SK-N-SH treated with all-trans-retinoic acid at 6 μM for 48 hours (cell line): ENCODE measurements at regions not wholly inside any gene's neighbourhood (a gene's known extent, or its start where the extent isn't known, plus 50 kb on each side); places are given as distances from the start of the nearest gene placed in this dataset.
A peak's percentile ranks its signal among the peaks of the same experiment; 100 is the strongest.

Experiments used
- ATAC-seq: fragments of 200-7000 bp; cut with Tn5 transposase; 3 replicates; pipeline ENCODE4 v1.9.1; 2020; ENCODE audit warnings: mild to moderate bottlenecking, moderate library complexity
- ARNTL ChIP-seq: fragments of 450-650 bp; formaldehyde crosslinking; IDR thresholded peaks from 2 replicates; pipeline ENCODE4 v1.5.0; 2020; ENCODE audit warnings: low read depth, mild to moderate bottlenecking, moderate library complexity, borderline replicate concordance
- BACH2 ChIP-seq: fragments of 250-450 bp; sonication (Bioruptor Pico); IDR thresholded peaks from 2 replicates; pipeline ENCODE4 v1.9.0; 2021; ENCODE audit warnings: mild to moderate bottlenecking, borderline replicate concordance
- CREB5 ChIP-seq: fragments of 250-450 bp; sonication (Bioruptor Pico); IDR thresholded peaks from 2 replicates; pipeline ENCODE4 v1.5.1; 2020; ENCODE audit warnings: low read depth, mild to moderate bottlenecking, moderate library complexity
- CSDC2 ChIP-seq: fragments of 250-450 bp; sonication (Bioruptor Pico); IDR thresholded peaks from 2 replicates; pipeline ENCODE4 v1.5.0; 2020; ENCODE audit warnings: mild to moderate bottlenecking, moderate library complexity
- ESRRG ChIP-seq: fragments of 250-450 bp; sonication (Bioruptor Pico); IDR thresholded peaks from 2 replicates; pipeline ENCODE4 v1.6.1; 2021; ENCODE audit warnings: mild to moderate bottlenecking
- GLIS3 ChIP-seq: fragments of 250-450 bp; sonication (Bioruptor Pico); IDR thresholded peaks from 2 replicates; pipeline ENCODE4 v1.5.0; 2020; ENCODE audit warnings: mild to moderate bottlenecking, moderate library complexity
- ISL1 ChIP-seq: fragments of 250-450 bp; sonication (Bioruptor Pico); IDR thresholded peaks from 2 replicates; pipeline ENCODE4 v2.1.2; 2022; ENCODE audit warnings: mild to moderate bottlenecking, moderate library complexity
- PPARA ChIP-seq: fragments of 250-450 bp; sonication (Bioruptor Pico); IDR thresholded peaks from 2 replicates; pipeline ENCODE4 v1.5.0; 2020; ENCODE audit warnings: mild to moderate bottlenecking, borderline replicate concordance
- RARB ChIP-seq: fragments of 250-450 bp; sonication (Bioruptor Pico); IDR thresholded peaks from 2 replicates; pipeline ENCODE4 v1.8.0; 2021; ENCODE audit warnings: mild to moderate bottlenecking, moderate library complexity
- SNAI2 ChIP-seq: fragments of 250-450 bp; sonication (Bioruptor Pico); IDR thresholded peaks from 2 replicates; pipeline ENCODE4 v1.5.0; 2020; ENCODE audit warnings: mild to moderate bottlenecking, moderate library complexity
- TCF4 ChIP-seq: fragments of 250-450 bp; sonication (Bioruptor Pico); IDR thresholded peaks from 2 replicates; pipeline ENCODE4 v1.8.0; 2021; ENCODE audit warnings: mild to moderate bottlenecking, moderate library complexity, borderline replicate concordance
- TOX ChIP-seq: fragments of 250-450 bp; sonication (Bioruptor Pico); IDR thresholded peaks from 2 replicates; pipeline ENCODE4 v1.8.0; 2021; ENCODE audit warnings: mild to moderate bottlenecking, moderate library complexity, borderline replicate concordance
- ZFP3 ChIP-seq: fragments of 250-450 bp; sonication (Bioruptor Pico); IDR thresholded peaks from 2 replicates; pipeline ENCODE4 v1.5.0; 2020; ENCODE audit warnings: mild to moderate bottlenecking, moderate library complexity
- ZFP30 ChIP-seq: fragments of 450-650 bp; formaldehyde crosslinking; IDR thresholded peaks from 2 replicates; pipeline ENCODE4 v1.5.0; 2022; ENCODE audit warnings: mild to moderate bottlenecking, moderate library complexity
- ZNF565 ChIP-seq: fragments of 450-650 bp; formaldehyde crosslinking; conservative IDR thresholded peaks from 2 replicates; pipeline ENCODE4 v1.5.0; 2020; ENCODE audit warnings: low read depth, mild to moderate bottlenecking, moderate library complexity
- ZNF70 ChIP-seq: fragments of 450-650 bp; formaldehyde crosslinking; IDR thresholded peaks from 2 replicates; pipeline ENCODE4 v1.5.0; 2020; ENCODE audit warnings: mild to moderate bottlenecking, moderate library complexity
- ZNF8 ChIP-seq: fragments of 450-650 bp; formaldehyde crosslinking; IDR thresholded peaks from 2 replicates; pipeline ENCODE4 v1.5.0; 2020; ENCODE audit warnings: mild to moderate bottlenecking, moderate library complexity
- TF ChIP-seq, protein P1 (sequence below): fragments of 250-450 bp; sonication (Bioruptor Pico); IDR thresholded peaks from 2 replicates; pipeline ENCODE4 v1.8.0; 2021; ENCODE audit warnings: low read depth, mild to moderate bottlenecking, moderate library complexity, borderline replicate concordance
- TF ChIP-seq, protein P2 (sequence below): fragments of 250-450 bp; sonication (Bioruptor Pico); IDR thresholded peaks from 2 replicates; pipeline ENCODE4 v1.8.0; 2020; ENCODE audit warnings: mild to moderate bottlenecking, moderate library complexity, borderline replicate concordance
- TF ChIP-seq, protein P3 (sequence below): fragments of 250-450 bp; sonication (Bioruptor Pico); IDR thresholded peaks from 2 replicates; pipeline ENCODE4 v1.5.0; 2020; ENCODE audit warnings: mild to moderate bottlenecking, moderate library complexity

DNA sequence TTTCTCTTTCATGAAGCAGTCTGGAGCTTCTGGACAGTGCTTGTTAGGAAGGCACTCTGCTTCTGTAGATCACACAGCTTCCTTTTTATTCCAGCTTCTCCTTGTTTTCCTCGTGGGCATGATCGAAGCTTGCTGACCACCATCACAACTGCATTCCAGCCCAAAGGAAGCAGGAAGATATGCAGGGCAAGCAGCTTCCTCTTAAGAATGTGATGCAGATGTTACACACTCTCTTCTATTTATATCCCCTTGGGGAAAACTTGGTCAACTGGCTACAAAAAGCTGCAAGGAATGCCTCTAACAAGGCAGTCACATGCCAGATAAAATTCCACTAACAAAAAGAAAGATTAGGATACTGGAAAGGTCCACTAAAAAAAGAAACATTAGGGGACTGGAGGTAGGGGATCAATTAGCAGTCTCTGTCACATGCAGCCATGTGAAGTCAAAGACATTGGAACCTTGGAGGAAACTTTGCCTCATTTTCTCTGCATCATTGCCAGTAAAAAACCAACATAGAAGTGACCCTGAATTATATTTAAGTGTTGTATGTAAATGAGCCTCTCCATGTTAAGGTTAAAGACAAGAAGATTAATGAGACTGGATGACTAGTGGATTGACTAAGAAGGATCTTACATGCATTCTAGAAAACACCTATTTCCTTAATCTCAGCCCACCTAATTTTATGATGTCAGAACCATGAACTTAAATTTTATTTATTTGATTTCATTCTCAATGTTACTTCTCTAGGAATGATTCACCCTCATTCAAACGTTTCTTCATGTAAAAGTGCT is 98.3 kb downstream of the NAB1 start:
- TF ChIP-seq ESRRG (CRISPR knock-in tag) (no peak), ZFP30 (CRISPR knock-in tag) (no peak), RARB (no peak), SNAI2 (CRISPR knock-in tag) (no peak), TOX (no peak), BACH2 (CRISPR knock-in tag) (no peak), ZNF70 (CRISPR knock-in tag) (no peak), ISL1 (CRISPR knock-in tag) (no peak), ZNF8 (no peak), TCF4 (CRISPR knock-in tag) (no peak), ZFP3 (CRISPR knock-in tag) (no peak)
- TF ChIP-seq, protein P1, sequence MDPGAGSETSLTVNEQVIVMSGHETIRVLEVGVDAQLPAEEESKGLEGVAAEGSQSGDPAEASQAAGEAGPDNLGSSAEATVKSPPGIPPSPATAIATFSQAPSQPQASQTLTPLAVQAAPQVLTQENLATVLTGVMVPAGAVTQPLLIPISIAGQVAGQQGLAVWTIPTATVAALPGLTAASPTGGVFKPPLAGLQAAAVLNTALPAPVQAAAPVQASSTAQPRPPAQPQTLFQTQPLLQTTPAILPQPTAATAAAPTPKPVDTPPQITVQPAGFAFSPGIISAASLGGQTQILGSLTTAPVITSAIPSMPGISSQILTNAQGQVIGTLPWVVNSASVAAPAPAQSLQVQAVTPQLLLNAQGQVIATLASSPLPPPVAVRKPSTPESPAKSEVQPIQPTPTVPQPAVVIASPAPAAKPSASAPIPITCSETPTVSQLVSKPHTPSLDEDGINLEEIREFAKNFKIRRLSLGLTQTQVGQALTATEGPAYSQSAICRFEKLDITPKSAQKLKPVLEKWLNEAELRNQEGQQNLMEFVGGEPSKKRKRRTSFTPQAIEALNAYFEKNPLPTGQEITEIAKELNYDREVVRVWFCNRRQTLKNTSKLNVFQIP (CRISPR knock-in tag), result no peak
- TF ChIP-seq, protein P2, sequence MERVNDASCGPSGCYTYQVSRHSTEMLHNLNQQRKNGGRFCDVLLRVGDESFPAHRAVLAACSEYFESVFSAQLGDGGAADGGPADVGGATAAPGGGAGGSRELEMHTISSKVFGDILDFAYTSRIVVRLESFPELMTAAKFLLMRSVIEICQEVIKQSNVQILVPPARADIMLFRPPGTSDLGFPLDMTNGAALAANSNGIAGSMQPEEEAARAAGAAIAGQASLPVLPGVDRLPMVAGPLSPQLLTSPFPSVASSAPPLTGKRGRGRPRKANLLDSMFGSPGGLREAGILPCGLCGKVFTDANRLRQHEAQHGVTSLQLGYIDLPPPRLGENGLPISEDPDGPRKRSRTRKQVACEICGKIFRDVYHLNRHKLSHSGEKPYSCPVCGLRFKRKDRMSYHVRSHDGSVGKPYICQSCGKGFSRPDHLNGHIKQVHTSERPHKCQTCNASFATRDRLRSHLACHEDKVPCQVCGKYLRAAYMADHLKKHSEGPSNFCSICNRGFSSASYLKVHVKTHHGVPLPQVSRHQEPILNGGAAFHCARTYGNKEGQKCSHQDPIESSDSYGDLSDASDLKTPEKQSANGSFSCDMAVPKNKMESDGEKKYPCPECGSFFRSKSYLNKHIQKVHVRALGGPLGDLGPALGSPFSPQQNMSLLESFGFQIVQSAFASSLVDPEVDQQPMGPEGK (CRISPR knock-in tag), result no peak
- peak; percentile 25; the same call in 1 of the 3 replicates for ATAC-seq

GRCh38 chr2:190748966-190749365 is 100.1 kb downstream of the NAB1 start:
- ATAC-seq, result no peak
- TF ChIP-seq ZNF565 (no peak), PPARA (CRISPR knock-in tag) (no peak), BACH2 (CRISPR knock-in tag) (no peak), ZNF8 (no peak), GLIS3 (no peak), CREB5 (CRISPR knock-in tag) (no peak), ISL1 (CRISPR knock-in tag) (no peak), ZFP3 (CRISPR knock-in tag) (no peak), TCF4 (CRISPR knock-in tag) (no peak)
- TF ChIP-seq, protein P1 (CRISPR knock-in tag), result no peak

- TF ChIP-seq CSDC2 (CRISPR knock-in tag), result no peak
- TF ChIP-seq BACH2 (CRISPR knock-in tag), result no peak
- TF ChIP-seq ARNTL, result no peak
- no peak for TF ChIP-seq ZNF565
- TF ChIP-seq ESRRG (CRISPR knock-in tag), result no peak
- no peak for TF ChIP-seq ISL1 (CRISPR knock-in tag)
- TF ChIP-seq, protein P3, sequence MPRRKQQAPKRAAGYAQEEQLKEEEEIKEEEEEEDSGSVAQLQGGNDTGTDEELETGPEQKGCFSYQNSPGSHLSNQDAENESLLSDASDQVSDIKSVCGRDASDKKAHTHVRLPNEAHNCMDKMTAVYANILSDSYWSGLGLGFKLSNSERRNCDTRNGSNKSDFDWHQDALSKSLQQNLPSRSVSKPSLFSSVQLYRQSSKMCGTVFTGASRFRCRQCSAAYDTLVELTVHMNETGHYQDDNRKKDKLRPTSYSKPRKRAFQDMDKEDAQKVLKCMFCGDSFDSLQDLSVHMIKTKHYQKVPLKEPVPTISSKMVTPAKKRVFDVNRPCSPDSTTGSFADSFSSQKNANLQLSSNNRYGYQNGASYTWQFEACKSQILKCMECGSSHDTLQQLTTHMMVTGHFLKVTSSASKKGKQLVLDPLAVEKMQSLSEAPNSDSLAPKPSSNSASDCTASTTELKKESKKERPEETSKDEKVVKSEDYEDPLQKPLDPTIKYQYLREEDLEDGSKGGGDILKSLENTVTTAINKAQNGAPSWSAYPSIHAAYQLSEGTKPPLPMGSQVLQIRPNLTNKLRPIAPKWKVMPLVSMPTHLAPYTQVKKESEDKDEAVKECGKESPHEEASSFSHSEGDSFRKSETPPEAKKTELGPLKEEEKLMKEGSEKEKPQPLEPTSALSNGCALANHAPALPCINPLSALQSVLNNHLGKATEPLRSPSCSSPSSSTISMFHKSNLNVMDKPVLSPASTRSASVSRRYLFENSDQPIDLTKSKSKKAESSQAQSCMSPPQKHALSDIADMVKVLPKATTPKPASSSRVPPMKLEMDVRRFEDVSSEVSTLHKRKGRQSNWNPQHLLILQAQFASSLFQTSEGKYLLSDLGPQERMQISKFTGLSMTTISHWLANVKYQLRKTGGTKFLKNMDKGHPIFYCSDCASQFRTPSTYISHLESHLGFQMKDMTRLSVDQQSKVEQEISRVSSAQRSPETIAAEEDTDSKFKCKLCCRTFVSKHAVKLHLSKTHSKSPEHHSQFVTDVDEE (CRISPR knock-in tag), result no peak
- TF ChIP-seq ZNF70 (CRISPR knock-in tag), result no peak
- no peak for TF ChIP-seq TOX
- no peak for TF ChIP-seq ZFP30 (CRISPR knock-in tag)
- no peak for ATAC-seq
Measured at GRCh38 chr2:190755772-190756415, 107.0 kb downstream of the NAB1 start.
